Jurkat, Clone E6-1 (cell line): ENCODE measurements at regions not wholly inside any gene's neighbourhood (a gene's known extent, or its start where the extent isn't known, plus 50 kb on each side); places are given as distances from the start of the nearest gene placed in this dataset.
"Not testable (repeated sequence)": the region's sequence is repeated elsewhere in the genome, so short reads cannot be mapped to it uniquely, and the experiment has no call there.

Source experiments
- DNase-seq: peaks from one replicate; pipeline ENCODE4 v3.0.0-alpha.2; 2011; ENCODE audit warnings: low read depth, low spot score
- H3K4me3 ChIP-seq: 2 replicates; pipeline ENCODE4 v1.5.1; 2011; ENCODE audit warnings: mild to moderate bottlenecking, low read length, control low read depth, moderate library complexity

DNA sequence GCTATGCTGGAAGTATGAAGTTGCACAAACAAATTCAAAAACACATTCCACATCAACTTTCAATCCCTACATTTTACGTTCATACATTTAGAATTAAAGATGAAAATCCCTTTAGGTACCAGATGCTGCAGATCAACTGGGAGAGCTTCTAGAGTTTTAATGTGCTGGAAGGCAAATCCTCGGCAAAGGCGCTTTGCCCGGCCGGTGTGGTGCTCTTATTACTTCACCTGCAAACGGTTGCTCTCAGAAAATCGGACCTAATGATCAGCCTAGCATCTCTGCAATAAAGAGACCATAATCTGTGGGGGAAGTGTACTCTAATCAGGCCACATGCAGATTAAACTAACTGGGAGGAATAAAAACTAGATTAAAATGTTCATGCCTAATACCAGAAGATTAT lies 513.8 kb downstream of the ZEB2 start:
- no peak overlapping the region for H3K4me3 ChIP-seq
- DNase-seq, result no peak

DNA sequence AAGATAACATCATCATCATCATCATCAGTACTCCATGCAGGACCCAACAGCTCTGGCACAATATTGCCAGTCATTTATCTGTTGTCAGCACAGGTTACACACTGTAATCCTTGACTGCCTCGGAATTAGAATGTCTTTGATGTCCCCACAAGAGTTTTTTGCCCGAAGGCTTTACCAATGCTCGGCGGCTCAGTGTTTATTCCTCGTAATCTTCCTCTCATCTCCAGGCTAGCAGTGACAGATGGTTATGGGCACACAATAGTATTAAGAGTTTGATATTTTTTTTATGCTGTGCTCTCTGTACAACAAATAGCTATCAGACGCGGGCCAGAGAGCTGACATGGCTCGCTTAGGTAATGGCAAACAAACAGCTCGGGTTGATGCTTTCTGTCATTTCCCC lies 515.2 kb downstream of the ZEB2 start:
- H3K4me3 ChIP-seq, result no peak overlapping the region
- DNase-seq, result no peak

DNA sequence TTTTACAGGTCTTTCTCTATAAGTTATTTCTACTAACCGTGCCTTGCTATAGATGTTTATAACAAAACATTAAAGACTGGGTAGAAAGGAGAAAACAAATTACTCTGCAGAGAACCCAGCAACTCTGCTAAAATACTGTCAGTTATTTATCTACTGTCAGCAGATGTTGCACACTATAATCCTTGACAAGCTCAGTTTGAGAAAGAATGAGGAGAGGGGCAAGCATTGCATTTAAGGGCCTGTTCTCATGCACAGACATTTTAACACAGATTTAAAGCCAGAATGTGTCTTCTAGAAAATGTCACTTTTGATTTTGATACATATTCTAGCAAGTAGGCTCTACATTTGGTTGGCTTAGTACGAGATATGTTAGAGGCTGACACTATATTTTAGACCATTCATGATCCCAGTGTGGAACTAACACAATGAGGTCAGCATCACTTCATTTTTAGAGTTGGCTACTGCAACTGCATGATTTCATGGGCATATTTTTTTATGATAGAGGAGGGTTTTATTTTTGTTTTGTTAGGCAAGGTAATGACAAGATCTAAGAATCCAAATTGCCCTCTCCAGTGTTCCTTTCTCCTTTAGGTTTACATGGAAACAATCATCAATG lies 516.4 kb downstream of the ZEB2 start:
- DNase-seq, result no peak
- no peak overlapping the region for H3K4me3 ChIP-seq

GRCh38 chr2:143996974-143997373 lies 522.9 kb downstream of the ZEB2 start:
- no peak overlapping the region for H3K4me3 ChIP-seq
- DNase-seq, result no peak

- no peak for DNase-seq
- no peak overlapping the region for H3K4me3 ChIP-seq
Observed at GRCh38 chr2:143994961-143995360, 525.0 kb downstream of the ZEB2 start.

DNA sequence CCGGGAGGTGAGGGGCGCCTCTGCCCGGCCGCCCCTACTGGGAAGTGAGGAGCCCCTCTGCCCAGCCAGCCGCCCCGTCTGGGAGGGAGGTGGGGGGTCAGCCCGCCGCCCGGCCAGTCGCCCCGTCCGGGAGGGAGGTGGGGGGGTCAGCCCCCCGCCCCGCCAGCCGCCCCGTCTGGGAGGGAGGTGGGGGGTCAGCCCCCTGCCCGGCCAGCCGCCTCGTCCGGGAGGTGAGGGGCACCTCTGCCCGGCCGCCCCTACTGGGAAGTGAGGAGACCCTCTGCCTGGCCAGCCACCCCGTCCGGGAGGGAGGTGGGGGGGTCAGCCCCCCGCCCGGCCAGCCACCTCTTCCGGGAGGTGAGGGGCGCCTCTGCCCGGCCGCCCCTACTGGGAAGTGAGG lies 528.3 kb downstream of the ZEB2 start:
- not testable (repeated sequence) for H3K4me3 ChIP-seq, DNase-seq

DNA sequence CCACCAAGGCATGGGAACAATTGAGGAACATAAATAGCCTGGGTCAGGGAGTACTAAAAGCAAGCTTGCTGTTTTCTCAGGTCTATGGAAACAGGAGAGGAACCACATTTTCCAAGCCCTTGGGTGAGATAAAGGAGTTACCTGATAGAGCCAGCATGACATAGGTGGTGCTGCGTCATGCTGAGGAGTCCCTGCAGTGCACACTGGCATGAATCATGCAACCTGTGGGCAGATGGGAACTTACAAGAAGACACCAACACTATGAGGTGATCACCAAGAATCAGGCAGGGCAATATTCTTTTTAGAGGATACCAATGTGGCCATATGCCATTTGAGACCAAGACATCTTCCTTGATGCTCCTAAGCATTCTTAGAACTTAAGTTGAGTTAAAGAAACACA lies 531.8 kb downstream of the ZEB2 start:
- no peak for DNase-seq
- no peak overlapping the region for H3K4me3 ChIP-seq

DNA sequence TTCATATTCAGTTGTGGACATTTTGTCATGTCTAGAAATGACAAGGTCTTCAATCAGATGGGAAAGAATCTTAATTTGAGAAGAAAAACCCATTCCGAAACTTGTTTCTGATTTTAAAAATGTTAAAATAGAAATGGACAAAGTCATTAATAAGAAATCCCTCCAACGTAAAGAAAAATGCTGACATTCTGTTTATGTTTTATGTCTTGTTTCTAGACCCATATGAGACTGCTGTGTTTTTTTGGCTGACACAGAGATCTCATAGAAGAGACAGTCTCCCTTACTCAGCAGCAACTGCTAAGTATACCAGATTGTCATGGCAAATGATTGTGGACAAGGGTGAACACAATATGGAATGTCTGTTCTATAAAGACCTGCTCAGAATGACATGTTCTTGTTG lies 538.5 kb downstream of the ZEB2 start:
- DNase-seq, result no peak
- H3K4me3 ChIP-seq, result no peak overlapping the region

- DNase-seq, result no peak
- no peak overlapping the region for H3K4me3 ChIP-seq
Observed at GRCh38 chr2:143977356-143977755, 542.6 kb downstream of the ZEB2 start.

DNA sequence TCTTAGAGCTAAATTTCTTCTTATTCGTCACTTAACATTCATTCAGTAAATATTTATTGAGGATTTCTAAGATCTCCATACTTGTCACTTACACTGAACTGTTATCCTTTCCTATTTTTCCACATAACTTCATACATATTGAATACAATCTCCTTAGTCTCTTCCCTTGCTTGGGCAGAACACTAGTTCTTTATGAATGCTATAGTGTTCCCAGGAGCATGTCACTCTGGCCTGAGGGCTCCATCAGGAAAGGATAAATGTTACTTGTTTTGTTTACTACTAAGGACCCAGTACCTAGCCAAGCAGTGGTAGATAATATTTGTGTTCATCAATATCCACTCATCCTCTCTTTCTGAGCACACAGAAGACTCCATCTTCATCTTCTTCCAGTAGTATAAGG lies 544.7 kb downstream of the ZEB2 start:
- H3K4me3 ChIP-seq, result no peak overlapping the region

GRCh38 chr2:143974262-143974661 lies 545.7 kb downstream of the ZEB2 start:
- DNase-seq, result no peak
- H3K4me3 ChIP-seq, result no peak overlapping the region

More for the DNA sequence above, 544.7 kb downstream of the ZEB2 start:
- no peak for DNase-seq

DNA sequence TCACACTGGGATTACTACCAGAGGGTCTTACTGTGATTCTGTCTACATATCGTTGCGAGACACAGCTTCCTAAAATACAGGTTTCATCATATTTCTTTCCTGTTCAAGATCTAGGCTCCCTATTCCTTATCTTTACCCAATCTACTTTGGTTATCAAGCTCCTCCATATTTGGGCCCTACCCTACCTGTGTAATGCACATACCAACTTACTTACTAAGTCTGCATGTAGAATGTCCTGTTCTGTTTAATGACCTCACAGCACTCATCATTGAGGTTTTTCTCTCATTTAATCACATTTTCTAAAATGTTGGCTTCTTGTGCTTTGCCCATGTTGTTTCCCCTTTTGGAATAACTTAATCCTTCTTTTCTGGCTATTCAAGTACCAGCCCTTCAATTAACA lies 551.1 kb downstream of the ZEB2 start:
- no peak for DNase-seq

DNA sequence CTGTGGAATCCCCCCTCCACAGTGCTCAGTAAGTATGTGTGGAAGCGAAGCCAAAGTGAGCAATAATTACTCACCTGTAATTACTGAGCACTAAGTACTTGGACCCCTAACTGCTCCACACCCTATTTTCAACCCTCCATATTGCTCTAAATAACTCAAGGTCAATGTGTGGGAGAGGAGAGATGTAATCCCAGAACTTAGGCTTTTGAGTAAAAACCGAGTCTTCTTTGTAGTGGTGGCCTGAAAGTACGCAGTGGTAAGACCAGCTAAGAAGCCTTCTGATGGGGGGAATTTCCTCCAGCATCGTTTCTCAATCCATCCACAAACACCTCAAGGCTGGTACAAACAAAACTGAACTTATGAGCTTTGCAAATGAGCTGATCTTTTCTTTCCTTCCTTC lies 551.6 kb downstream of the ZEB2 start:
- no peak overlapping the region for H3K4me3 ChIP-seq
- no peak for DNase-seq

More for the DNA sequence above, 551.1 kb downstream of the ZEB2 start:
- H3K4me3 ChIP-seq, result no peak overlapping the region

DNA sequence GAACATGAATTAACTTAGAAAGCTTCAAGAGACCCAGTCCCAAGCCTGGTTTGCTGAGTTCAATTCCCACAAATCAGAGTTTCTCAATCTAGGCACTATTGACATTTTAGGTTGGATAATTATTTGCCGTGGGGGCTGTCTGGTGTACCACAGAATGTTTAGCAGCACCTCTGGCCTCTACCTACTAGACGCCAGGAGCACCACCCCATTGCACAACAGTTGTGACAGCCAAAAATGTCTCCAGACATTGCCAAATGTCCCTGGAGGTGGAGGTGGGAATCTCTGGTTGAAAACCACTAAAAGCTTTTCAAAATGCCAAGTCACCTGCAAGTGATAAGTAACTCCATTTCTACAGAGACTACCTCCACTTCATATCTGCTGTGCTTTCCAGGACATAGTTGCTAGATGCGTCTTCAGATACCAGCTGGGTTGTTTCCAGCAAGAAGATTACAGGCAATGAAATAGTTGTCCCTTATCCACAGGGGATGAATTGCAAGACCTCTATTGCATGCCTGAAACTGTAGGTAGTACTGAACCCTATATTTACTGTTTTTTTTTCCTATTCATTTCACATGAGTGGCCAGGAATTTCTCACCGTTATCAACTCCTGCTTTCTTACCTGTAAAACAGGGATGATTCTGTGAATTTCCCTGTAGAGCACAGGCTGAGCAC lies 554.3 kb downstream of the ZEB2 start:
- H3K4me3 ChIP-seq, result no peak overlapping the region
- DNase-seq, result no peak

GRCh38 chr2:143964891-143965290 lies 555.0 kb downstream of the ZEB2 start:
- DNase-seq, result no peak

DNA sequence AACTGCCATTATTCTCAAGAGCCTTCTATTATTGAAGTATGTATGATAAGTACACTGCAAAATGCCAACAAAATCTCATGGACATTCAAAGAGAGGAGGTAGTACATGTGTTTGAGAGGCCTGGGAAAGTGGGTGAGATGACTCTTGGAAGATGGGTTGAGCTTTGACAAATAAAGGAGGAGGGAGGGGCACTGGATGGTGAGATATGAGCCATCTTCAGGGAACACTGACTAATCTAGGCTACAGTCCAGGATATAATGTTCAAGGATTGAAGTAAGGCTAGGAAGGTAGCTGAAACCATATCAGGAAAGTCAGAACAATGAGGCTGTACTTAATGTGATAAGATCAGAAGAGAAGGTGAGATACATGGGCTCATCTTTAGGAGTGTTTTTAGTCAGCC lies 559.7 kb downstream of the ZEB2 start:
- no peak overlapping the region for H3K4me3 ChIP-seq
- no peak for DNase-seq

More at GRCh38 chr2:143964891-143965290, 555.0 kb downstream of the ZEB2 start:
- H3K4me3 ChIP-seq, result no peak overlapping the region

DNA sequence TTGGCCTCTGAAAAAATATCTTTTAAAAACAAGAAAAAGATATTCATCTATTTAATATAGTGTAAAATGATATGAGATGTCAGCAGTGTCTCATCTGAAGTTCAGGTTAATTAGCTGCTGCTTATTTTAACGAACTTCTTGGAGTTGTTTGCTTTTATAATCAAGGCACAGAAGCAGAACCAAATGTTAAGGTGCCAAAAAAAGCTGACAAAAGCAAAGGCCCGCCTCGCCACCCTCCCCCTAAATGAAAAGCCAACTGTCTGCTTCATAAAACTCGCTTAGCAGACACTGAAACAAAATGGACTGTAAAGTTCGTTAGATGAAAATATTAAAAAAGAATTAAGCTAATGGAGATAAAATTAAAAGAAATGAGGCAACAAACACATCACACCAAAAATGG lies 562.6 kb downstream of the ZEB2 start:
- H3K4me3 ChIP-seq, result no peak overlapping the region
- DNase-seq, result no peak

DNA sequence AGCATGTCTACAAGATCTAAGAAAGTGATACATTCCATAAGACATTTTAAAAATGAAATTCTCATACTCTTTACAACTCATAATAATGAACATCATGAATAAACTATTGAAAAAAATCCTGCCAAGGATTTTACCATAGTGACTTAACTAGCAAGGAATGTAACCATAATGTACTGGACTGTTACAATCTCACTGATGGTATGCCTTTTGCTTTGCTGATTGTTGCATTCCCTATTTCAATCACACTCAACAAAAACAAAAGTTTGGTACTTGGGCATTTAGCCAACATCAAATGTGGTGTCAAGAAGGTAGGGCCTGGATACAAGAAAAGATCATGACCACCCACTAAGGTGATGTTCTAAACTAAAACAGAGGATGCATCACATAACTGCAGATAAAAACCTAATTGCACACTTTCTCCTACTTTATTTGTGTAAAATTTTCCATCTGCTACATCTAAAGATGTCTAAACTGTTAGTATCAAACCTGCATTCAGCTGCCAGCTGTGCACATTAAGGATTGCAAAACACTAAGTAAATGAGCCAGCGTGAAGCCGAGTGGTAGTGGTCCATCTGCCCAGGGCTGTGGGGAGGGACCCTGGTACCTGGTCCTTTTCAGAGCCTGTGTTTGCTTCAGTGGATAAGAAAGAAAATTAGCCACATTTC lies 564.4 kb downstream of the ZEB2 start:
- no peak overlapping the region for H3K4me3 ChIP-seq
- DNase-seq, result no peak

DNA sequence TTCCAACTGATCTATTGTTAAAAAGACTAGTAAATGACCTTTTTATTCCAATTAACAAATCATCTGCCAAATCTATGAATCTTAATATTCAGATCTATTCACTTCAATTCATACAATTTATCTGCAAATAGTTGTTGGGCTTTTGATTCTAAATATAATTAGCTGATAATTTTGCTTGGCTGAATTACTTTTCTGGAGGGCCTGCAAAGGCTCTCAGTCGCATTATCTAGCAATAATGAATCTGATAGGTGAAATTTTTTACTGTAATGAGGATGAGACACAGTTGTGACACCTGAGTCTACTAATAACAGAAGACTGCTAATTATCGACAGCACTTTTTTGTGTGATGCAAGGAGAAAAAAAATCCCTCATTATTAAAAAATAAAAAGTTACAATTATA lies 565.1 kb downstream of the ZEB2 start:
- H3K4me3 ChIP-seq, result no peak overlapping the region
- DNase-seq, result no peak

- H3K4me3 ChIP-seq, result no peak overlapping the region
Observed at GRCh38 chr2:143954186-143954585, 565.7 kb downstream of the ZEB2 start.

More at GRCh38 chr2:143954186-143954585, 565.7 kb downstream of the ZEB2 start:
- no peak for DNase-seq
